Pons (tissue), 1 donor: ENCODE measurements at regions not wholly inside any gene's neighbourhood (a gene's known extent, or its start where the extent isn't known, plus 50 kb on each side); places are given as distances from the start of the nearest gene placed in this dataset.
"Not testable (repeated sequence)": the region's sequence is repeated elsewhere in the genome, so short reads cannot be mapped to it uniquely, and the experiment has no call there.

Experiments used
- DNase-seq: peaks from one replicate; pipeline ENCODE4 v3.0.0-alpha.2; 2016; ENCODE audit warnings: low spot score

DNA sequence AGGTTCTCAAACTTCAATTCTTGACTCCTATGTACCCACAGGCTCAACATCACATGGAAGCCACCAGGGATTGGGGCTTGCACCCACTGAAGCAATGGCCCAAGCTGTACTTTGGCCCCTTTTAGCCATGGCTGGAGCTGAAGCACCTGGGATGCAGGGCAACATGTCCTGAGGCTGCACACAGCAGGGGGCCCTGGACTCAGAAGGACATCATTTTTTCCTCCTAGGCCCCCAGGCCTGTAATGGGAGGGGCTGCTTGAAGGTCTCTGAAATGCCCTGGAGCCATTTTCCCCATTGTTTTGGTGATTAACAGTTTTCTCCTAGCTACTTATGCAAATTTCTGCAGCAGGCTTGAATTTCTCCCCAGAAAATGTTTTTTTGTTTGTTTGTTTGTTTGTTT lies 465.1 kb upstream of the PCDH10 start:
- no peak for DNase-seq

DNA sequence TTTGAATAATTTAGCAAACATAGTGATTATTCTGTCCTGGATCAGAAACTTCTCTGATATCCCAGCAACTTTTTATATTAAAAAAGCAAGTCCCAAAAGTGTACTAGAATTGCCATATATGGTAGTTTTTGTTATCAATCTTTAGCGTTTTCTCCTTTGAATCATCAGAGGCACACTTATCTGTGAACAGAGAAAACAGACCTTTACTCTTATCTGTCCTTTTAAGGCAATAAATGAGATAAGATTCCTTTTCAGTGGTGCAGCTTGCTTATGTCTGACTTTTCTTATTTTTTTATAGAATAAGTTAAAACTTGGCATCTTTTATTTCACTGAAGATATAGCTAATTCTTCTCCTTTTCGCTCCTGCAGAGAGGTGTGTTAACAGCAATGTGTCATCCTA lies 458.1 kb upstream of the PCDH10 start:
- no peak for DNase-seq

DNA sequence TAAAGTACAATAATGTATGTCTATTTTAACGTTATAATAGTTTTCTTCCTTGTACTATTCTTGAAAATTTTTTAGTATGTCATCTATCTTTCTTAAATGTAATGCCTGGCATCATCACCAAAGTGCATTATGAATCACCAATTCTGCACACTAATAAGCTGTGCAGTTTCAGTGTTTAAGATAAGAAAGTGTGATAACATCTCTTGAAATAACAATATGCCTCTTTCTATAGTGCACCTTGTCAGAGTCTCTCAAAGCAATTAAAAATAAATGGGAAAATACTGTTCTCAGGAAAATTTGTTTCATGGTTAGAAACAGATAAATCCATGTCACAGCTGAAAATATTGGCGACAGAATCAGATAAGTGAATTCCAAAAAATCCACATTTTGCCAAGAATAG lies 457.4 kb upstream of the PCDH10 start:
- no peak for DNase-seq

DNA sequence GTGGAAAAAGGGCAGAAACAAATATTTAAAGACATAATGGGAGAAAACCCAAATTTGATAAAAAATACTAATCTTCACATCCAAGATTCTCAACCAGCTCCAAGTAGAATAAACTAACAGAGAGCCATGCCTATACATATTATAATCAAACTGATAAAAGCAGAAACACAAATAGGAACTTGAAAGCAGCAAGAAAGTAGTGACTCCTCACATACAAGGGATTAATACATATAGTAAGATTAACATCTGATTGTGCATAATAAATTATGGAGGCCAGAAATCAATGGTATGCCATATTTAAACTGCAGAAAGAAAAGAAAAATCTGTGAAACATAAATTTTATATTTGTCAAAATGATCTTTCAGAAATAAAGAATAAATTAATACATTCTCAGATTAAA lies 454.3 kb upstream of the PCDH10 start:
- DNase-seq, result no peak

DNA sequence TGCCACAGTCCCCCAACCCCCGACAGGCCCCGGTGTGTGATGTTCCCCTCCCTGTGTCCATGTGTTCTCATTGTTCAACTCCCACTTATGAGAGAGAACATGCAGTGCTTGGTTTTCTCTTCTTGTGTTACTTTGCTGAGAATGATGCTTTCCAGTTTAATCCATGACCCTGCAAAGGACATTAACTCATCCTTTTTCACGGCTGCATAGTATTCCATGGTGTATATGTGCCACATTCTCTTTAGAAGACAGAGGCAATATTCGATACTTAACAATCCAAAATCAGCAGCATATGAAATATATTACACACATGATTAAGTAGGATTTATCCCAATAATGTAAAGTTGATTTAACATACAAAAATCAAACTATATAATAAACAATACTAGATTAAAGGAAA lies 451.6 kb upstream of the PCDH10 start:
- not testable (repeated sequence) for DNase-seq

DNA sequence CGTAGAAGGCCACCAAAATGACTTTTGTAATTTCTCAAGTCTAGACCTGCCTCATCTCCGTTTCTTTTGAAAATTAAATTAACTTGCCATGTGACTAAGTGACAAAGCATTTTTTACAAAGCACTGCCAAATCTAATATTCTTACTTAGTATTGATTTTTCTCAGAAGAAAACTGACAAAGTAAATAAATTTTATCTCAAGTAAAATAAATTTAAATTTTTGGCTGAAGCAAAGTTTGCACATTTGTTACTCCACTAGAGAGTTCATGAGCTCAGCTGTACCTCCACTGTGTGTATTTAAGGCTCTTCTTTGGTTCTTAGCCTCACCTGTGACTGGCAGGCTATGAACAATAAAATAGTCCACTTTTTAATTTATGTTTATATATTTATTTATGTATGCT lies 441.1 kb upstream of the PCDH10 start:
- no peak for DNase-seq

DNA sequence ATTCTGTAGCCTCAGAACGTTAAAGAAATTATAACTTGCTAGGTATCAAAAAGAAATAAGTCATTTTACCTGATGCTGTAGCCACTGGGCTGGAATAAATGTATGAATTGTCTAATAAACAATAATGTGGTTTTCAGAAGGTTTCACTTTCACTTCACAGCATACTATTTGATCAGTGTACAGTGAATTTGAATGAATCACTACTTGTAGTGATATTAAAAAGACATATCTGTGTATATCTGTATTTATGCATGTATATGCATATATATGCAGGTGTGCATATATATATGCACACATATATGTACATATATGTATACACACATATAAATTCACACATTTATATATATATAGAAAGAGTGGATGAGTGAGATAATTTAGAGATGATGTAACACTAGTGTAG lies 440.0 kb upstream of the PCDH10 start:
- no peak for DNase-seq

DNA sequence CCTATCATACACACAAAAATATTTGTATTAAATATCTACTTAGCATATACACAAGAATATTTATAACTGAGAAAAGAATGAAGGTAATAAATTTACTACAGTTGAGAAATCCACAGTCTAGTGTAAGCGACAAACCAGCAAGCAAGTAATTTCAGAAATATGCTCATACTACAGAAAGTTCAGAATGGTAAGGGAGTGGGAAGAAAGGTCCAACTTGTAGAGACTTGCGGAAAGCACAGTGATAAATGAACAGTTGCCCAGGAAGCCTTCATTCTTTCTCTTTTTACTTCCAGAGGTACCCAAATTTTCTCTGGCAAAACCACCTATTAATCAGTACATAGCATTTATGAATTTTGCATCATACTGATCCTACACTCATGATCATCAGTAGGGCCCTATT lies 438.1 kb upstream of the PCDH10 start:
- DNase-seq, result no peak

DNA sequence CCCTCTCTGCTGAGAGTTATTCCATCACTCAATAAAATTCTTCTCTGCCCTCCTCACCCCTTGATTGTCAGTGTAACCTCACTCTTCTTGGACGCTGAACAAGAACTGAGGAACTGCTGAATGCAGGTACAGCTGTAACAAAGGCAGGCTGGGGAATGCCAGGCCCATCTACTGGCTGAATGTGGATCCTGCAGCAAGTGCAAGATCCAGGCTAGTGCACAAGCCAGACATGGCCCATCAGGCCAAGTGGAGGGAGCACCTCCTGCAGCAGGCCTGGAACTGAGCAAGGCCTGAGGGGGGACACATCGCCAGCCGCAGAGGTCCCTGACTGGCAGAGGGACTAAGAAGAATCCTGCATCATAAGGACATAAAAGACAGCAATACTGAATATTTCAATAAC lies 411.8 kb upstream of the PCDH10 start:
- DNase-seq, result no peak

DNA sequence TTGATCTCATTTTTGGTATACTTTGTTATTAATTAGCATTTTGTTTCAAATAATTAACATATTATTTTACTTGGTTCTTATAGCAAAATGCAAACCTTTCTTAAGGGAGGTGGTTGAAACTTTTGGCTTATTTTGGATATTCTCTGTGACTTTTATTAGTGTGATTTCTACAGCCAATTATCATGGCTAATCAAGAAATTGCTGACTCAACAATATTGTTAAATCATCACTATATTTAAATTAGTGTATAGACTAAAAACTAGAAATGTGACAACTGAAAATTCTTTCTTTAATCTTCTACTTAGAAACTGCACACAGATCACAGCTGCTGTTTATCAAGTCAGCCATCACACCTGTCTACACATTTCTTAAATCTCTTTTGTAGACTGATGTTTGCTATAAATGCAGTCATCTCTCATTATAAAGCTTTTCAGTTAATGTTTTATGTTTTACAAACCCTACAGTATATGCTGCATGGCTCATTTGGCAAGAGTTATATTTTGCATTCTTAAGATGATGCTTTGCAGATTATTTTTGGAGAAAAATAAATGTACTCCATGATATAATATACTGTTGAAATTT lies 389.8 kb upstream of the PCDH10 start:
- no peak for DNase-seq

DNA sequence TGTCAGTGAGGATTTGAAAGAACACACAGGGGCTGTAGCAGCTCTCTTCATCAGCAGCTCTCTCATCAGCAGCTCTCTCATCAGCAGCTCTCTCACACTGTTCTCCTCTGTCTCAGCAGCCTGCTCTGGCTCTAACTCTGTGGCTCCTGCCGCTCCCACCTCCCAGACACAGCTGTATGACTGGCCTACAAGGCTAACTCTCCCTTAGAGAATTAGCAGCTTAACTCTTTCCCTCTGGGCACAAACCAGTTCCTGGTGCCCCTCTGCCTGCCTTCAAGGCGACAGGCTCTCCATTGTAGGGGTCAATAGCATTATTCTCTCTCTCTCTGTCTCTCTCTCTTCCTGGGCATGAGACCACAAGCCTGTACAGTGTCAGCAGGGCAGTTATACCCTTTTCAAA lies 385.6 kb upstream of the PCDH10 start:
- DNase-seq, result no peak

DNA sequence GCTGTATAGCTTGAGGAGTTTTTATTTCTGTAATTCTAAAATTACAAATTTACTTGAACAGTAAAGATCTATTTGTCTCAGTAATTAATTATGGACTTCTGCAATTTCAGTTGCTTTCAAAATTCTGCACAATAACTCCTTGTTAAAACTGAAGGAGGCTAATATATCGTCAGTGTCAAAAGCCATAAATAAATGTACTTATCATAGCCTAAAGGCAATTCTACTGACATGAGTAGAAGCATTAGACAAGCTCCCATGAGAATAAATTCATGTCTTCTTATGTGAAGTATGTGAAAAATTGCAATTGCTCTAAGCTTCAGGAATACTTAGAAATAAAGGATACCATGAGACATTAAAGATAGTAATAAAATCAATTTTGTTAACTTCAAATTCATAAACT lies 381.2 kb upstream of the PCDH10 start:
- no peak for DNase-seq

DNA sequence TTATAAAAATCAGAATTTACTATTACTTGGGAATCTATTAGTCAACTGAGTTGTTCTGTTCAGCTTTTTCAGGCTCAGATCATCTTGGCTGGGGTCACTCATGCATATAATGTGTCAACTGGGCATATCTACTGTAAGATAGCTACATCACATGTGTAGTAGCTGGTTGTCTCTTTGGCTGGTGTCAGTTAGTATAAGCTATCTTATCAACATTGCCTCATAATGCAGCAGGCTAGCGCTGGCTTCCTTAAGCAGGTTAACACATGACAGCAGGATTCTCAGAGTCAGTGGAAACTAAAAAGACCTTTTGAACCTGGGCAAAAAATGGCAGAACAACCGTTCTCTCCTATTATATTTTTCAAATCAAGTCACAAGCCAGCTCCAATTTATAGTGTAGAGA lies 378.3 kb upstream of the PCDH10 start:
- no peak for DNase-seq

DNA sequence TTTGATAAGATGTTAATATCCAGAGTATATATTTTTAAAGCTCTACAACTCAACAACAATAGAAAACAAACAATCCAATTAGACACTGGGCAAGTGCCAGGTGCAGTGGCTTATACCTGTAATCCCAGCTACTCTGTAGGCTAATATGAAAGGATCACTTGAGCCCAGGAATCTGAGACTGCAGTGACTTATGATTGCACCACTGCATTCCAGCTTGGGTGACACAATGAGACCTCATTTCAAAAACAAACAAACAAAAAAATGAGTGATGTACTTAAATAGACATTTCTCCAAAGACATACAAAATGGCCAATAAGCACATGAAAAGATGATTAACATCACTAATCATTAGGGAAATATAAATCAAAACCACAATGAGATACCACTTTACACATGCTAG lies 356.8 kb upstream of the PCDH10 start:
- no peak for DNase-seq

DNA sequence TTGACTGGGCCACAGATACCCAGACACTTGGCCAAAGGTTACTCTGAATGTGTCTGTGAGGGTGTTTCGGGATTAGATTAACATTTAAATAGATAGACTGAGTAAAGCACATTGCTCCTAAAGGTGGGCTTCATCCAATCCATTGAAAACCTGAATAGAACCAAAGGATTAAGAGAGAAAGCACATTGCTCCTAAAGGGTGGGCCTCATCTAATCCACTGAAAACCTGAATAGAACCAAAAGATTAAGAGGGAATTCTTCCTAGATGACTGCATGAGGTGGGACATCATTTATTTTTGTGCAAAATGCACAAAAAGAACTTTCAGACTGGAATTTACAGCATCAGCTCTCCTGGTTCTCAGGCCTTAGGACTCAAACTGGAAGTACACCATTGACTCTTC lies 351.2 kb upstream of the PCDH10 start:
- no peak for DNase-seq

DNA sequence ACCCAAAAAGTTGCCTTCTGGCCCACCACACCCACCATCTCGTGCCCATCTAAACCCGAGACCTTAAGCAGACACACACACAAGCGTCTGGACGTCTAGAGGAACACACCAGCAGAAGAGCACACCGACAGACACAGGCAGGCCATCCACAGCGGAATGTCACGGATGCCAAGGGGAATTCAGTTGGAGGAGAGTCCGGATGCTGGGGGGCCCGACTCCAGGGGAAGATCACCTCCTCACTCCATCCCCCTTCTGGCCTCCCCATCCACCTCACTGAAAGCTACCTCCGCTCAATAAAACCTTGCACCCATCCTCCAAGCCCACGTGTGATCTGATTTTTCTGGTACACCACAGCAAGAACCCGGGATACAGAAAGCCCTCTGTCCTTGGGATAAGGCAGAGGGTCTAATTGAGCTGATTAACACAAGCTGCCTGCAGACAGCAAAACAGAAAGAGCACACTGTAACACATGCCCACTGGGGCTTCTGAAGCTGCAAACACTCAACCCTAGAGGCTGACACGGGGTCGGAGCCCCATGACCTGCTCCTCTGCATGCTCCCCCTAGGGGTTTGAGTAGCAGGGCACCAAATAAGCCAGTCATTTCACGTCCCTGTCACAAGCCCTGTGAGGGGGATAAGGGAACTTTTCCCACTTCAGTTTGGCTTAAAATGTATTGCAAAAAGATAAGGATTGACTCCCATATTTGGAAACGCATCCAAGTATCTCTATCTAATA lies 339.6 kb upstream of the PCDH10 start:
- no peak for DNase-seq

DNA sequence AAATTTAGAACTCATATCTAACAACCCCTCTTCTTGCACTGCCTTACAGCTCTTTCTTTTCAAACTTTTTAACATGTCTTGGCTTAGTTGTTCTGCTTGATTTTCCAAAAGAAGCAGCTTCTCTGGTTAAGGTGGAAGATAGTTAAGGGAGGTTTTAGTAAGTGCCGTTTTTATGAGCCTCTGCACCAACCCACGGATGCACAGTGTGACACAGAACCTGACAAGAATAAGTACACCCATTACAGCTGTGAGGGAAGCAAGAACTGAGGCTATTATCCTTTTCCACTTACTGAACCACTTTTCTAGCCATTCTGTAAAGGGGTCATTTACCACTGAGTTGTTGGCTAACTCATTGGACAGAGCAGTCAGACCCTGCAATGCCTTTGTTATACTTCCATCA lies 336.0 kb upstream of the PCDH10 start:
- DNase-seq, result not testable (repeated sequence)

DNA sequence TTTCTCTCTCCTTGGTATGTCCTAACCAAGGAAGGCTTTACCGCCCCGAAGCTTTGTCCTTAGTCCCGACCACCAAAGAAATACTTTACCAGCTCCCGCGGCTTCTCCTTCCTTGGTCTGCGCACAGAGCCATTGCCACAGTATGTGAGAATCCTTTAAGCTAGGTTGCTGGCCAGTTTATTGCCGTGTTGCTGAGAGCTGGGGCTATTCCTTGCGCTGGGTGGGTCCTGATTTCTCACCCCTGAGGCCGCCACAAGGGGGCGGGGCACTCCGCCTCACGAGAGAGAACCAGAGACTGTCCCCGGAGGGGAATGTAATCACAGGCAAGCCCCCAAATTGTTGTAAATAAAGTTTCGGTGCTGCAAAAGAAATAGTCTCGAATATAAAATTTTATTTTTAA lies 331.0 kb upstream of the PCDH10 start:
- DNase-seq, result peak; percentile 5

DNA sequence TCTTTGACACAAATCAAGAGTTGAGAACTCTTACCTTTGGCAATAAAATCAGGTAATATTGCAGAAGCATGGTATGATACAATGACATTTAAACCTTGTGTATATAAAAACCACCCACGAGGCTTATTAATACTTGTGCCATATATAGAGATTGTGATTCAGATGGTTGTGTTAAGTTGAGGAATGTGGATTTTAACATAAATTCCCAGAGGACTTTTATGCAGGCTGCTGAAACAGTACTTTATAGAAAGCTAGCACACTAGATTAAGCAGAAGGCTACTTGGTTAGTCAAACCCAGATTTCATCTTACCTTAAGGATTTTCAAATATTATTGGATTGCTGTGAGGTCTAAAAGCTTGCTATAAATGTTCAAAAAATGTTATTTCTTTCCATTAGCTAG lies 325.7 kb upstream of the PCDH10 start:
- no peak for DNase-seq

DNA sequence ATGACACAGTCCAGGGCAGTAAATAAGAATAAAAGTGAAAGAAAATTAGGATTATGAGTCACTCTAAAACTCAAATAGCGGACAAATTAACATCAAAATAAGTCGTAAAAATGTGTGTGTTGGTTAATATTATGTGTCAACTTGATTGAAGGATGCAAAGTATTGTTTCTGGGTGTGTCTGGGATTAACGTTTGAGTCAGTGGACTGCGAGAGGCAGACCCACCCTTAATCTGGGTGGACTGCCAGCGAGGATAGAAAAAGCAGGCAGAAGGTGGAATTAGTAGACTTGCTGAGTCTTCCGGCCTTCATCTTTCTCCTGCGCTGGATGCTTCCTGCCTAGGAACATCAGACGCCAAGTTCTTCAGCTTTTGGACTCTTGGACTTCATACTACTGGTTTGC lies 324.3 kb upstream of the PCDH10 start:
- DNase-seq, result no peak

DNA sequence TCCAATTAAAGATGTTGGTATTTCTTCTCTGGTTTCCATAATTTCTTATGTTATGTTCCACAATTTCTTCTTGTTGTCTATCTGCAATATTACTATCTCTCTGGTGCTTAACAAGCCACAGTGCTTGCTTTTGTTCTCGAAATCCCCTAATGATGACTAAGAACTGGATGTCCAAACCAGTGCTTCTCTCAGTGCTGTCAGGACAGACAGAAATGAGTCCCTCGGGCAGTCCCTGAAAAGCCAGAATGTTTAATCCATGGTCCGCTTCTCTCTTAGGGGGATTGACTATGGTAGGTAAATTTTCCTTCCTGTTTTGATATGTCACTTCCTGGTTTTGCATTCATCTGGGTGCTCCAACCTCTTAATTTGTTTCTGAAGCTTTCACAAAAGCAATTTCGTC lies 321.6 kb upstream of the PCDH10 start:
- DNase-seq, result no peak

DNA sequence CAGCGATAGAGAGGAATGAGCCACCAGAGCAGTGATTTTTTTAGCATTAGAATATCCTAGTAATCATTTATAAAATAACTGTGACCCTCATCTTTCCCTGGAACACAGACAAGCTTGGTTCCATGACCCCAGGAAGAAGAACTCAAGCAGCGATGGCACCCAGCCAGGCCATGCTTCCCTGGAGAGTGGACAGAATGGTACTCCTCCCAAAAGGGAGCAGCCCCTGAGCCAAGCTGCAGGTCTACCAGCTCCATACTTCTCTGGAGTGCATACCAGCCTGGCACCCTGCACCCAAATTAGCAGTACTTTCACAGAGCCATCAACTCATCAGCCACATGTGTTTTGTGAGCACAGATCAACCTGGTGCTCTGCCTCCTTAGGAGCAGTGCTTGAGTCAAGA lies 310.9 kb upstream of the PCDH10 start:
- no peak for DNase-seq

DNA sequence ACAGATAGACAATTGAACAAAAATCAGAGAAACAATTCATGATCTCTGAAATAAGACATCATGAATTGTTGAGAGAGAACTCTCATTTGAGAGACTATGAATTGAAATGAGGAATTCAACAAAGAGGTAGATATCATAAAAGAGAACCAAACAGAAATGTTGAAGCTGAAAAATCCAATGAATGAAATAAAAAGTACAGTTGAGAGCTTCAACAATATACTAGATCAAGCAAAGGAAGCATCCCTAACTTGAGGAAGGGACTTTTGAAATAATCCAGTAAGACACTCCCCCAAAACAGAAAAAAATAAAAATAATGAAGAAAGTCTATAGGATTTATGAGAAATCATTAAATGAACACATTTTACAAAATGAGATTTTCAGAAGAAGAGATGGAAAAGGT lies 310.0 kb upstream of the PCDH10 start:
- DNase-seq, result no peak

DNA sequence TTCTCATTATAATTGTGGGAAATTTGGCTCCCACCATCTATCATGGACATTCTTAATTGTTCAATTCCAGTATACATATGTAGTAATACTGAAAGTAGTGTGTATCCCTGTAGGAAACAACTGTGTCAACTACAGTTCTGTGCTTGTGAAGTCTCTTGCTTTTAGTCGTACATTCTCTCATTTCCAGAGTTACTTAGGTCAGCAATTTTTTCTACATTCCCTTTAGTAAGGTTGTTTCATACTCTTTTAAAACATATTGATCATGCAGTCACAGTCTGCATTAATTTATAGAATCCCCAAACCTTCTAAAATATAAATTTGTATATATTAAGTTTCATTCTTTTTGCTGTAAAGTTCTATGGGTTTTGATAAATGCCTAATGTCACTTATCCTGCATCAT lies 289.2 kb upstream of the PCDH10 start:
- DNase-seq, result no peak
